PFSK-1 (cell line): ENCODE measurements at regions not wholly inside any gene's neighbourhood (a gene's known extent, or its start where the extent isn't known, plus 50 kb on each side); places are given as distances from the start of the nearest gene placed in this dataset.
A peak's percentile ranks its signal among the peaks of the same experiment; 100 is the strongest.

Source experiments
- FOXP2 ChIP-seq: optimal IDR thresholded peaks from 2 replicates; pipeline ENCODE3; 2011; ENCODE audit warnings: borderline replicate concordance, control low read depth, inconsistent platforms; ENCODE audit not compliant: insufficient read depth; ENCODE audit errors: extremely low read length, extremely low read depth
- POLR2AphosphoS5 ChIP-seq: IDR thresholded peaks from 2 replicates; pipeline ENCODE4 v1.6.1; 2012; ENCODE audit warnings: low read depth, mild to moderate bottlenecking, control low read depth, low read length, moderate library complexity
- SIN3A ChIP-seq: IDR thresholded peaks from 2 replicates; pipeline ENCODE4 v1.6.1; 2012; ENCODE audit warnings: mild to moderate bottlenecking, low read length, moderate library complexity, borderline replicate concordance; ENCODE audit not compliant: insufficient read depth
- TAF1 ChIP-seq: IDR thresholded peaks from 2 replicates; pipeline ENCODE4 v1.6.1; 2012; ENCODE audit warnings: low read length, control low read depth, borderline replicate concordance; ENCODE audit not compliant: insufficient read depth
- TF ChIP-seq, protein P1 (sequence below), 2 experiments: IDR thresholded peaks; 2 replicates each; pipeline versions ENCODE4 v1.6.1 to v1.8.0; 2011 to 2012; ENCODE audit warnings: low read depth in 2 of 2, low read length in 2 of 2, control low read depth in 1 of 2, inconsistent platforms in 1 of 2, mild to moderate bottlenecking in 1 of 2, moderate library complexity in 1 of 2; ENCODE audit not compliant: insufficient read depth in 1 of 2

DNA sequence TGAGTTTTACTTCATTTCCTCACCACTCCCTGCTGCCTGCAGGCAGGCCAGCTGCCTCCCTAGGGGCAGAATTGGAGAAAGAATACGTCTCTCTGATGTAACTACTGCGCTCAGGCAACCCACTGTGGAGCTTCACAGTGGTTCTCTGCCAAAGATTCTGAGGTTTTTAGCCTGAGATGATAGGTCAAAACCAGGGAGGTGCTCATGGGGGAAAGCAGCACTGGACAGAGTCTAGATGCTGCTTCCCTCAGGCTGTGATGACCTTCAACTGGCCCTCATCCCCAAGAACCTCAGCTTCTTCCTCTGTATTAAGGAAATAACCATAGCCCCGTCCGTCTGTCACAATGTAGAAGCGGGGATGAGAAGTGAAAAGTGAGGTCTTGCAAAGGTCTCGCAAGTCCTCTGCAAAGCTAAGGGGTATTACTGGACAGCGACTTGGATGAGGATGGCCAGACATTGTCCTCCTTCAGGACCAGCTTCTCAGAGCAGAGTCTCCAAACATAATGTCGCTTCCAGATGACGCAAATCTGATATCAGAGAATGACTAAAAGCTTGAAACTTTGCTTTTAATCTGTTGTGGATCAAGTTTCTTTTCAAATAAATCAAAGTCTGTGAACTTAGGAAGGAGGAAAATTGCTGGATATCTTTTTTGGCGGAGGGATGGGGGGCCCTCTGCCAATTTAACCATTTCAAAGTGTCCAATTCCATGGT is 65.9 kb upstream of the ATP5PO start:
- TF ChIP-seq, protein P1, sequence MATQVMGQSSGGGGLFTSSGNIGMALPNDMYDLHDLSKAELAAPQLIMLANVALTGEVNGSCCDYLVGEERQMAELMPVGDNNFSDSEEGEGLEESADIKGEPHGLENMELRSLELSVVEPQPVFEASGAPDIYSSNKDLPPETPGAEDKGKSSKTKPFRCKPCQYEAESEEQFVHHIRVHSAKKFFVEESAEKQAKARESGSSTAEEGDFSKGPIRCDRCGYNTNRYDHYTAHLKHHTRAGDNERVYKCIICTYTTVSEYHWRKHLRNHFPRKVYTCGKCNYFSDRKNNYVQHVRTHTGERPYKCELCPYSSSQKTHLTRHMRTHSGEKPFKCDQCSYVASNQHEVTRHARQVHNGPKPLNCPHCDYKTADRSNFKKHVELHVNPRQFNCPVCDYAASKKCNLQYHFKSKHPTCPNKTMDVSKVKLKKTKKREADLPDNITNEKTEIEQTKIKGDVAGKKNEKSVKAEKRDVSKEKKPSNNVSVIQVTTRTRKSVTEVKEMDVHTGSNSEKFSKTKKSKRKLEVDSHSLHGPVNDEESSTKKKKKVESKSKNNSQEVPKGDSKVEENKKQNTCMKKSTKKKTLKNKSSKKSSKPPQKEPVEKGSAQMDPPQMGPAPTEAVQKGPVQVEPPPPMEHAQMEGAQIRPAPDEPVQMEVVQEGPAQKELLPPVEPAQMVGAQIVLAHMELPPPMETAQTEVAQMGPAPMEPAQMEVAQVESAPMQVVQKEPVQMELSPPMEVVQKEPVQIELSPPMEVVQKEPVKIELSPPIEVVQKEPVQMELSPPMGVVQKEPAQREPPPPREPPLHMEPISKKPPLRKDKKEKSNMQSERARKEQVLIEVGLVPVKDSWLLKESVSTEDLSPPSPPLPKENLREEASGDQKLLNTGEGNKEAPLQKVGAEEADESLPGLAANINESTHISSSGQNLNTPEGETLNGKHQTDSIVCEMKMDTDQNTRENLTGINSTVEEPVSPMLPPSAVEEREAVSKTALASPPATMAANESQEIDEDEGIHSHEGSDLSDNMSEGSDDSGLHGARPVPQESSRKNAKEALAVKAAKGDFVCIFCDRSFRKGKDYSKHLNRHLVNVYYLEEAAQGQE (IDR thresholded peaks at IDR 0.05; ENCODE audit: insufficient read depth in 1 of 2, low read depth in 2 of 2, low read length in 2 of 2): peak; percentile 45 to 78; a peak in 3 of 4 replicates
- TF ChIP-seq FOXP2: no peak

DNA sequence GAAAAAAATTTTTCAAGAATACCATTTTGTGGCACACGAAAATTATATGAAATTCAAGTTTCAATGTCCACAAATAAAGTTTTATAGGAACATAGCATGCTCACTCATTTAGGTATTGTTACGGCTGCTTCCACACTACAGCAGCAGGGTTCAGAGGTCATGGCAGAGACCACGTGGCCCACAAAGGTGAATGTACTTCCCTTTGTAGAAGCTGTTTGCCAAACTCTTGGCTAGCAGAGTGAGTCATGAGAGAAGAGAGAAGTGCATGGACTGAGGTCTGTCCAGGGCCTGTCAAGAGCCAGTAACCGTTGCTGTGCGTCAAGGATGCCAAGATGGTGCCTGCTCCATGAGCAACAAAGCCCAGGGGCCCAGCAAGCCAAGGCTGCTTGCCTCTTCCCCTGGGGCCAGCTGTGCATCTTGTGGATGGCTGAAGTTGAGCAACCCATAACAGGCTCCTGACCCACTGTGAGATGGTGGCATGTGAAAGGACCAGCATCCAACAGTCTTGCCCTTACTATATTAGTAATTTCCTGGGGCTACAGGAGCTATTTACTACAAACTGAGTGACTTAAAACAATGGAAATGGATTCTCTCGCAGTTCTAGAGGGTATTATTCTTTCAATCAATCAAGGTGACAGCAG is 64.8 kb upstream of the ATP5PO start:
- TF ChIP-seq SIN3A: no peak
- TF ChIP-seq, protein P1 (IDR thresholded peaks at IDR 0.05; ENCODE audit: insufficient read depth in 1 of 2, low read depth in 2 of 2, low read length in 2 of 2): no peak
- TF ChIP-seq TAF1: no peak
- no peak for TF ChIP-seq FOXP2
- no peak for TF ChIP-seq POLR2AphosphoS5

DNA sequence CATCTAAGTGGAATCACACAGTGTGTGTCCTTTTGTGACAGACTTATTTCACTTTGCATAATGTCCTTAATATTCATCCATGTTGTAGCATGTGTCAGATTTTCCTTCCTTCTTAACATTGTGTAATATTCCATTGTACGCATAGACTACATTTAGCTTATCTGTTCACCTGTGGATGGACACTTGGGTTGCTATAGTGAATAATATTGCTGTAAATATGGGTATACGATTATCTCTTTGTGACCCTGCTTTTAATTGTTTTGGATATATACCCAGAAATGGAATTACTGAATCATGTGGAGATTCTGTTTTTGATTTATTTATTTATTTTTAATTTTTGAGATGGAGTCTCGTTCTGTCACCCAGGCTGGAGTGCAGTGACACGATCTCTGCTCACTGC is 63.0 kb upstream of the ATP5PO start:
- no peak for TF ChIP-seq TAF1

DNA sequence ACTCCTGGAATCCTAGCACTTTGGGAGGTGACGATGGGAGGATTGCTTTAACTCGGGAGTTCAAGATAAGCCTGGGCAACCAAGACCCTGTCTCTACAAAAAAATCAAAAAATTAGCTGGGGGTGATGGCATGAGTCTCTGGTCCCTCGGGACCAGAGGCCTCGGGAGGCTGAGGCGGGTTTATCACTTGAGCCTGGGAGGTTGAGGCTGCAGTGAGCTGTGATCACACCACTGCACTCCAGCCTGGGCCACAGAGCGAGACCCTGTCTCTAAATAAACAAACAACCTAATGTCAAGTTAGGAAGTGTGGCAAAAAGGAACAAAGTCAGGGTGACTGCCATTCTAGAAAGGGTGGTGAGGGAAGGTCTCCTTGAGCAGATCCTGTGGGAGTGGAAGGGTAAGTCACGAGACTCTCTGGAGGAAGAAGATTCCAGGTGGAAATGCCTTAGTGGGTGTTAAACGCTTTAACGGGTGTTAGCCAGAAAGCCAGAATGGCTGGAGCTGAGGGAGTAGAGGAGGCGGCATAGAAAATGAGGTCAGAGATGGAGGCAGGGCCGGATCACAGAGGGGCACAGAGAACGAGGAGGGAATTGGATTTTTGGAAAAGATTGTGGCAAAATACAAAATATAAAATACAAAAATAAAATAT is 62.2 kb upstream of the ATP5PO start:
- TF ChIP-seq SIN3A (no peak), FOXP2 (no peak), TAF1 (no peak), POLR2AphosphoS5 (no peak)
- TF ChIP-seq, protein P1 (IDR thresholded peaks at IDR 0.05; ENCODE audit: insufficient read depth in 1 of 2, low read depth in 2 of 2, low read length in 2 of 2): no peak

DNA sequence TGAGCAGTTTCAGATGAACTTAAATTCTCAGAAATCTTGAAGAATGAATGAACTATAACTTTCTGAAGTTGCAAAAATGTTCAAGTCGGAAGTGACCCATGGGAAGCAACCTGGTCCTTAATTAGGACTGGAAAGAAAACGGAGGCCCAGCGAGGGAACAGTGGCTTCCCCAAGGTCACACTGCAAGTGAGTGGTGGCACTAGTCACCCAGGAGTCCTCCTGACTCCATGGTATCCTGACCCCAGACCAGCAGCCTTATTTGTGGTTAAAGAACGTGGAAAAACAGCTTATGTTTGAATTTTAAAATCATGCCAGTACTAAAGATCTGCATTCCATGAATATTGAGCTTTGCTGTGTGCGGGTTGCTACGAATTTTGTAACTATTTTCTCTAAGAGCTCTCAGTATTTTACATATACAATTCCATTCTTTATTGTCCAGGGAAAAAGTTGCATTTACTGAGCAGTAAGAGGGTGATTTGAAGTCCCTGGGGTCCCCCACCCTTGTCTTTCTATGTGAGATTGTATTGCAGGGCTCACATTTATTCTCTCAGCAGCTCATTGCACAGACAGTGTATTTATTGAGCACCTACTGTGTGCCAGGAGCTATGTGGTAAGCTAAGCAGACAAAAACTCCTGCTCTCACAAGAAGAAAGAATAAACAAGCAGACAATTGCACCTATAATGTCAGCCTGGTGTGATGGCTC is 61.6 kb upstream of the ATP5PO start:
- TF ChIP-seq FOXP2 (no peak), TAF1 (no peak), POLR2AphosphoS5 (no peak), SIN3A (no peak)
- TF ChIP-seq, protein P1 (IDR thresholded peaks at IDR 0.05; ENCODE audit: insufficient read depth in 1 of 2, low read depth in 2 of 2, low read length in 2 of 2): no peak
